ENCODE measurements at regions not wholly inside any gene's neighbourhood (a gene's known extent, or its start where the extent isn't known, plus 50 kb on each side); places are given as distances from the start of the nearest gene placed in this dataset.
"Not testable (repeated sequence)": the region's sequence is repeated elsewhere in the genome, so short reads cannot be mapped to it uniquely, and the experiment has no call there.

- Histone ChIP-seq H3K4me1 (no peaks in the 10 kb centered on the region), H3K27me3 (replicated peaks in 1 of 7) (no peaks in the 10 kb centered on the region), H3K9me3 (peaks cover 0 to 11% (median 1%) of the 10 kb centered on the region in 8 donors), H3K4me3 (no peak overlapping the region), H3K36me3 (no peaks in the 10 kb centered on the region), H3K27ac (peak overlapping the region in 1 of 8 donors; percentile 10)
- WGBS, 5 donors, result 37 to 56% (median 46%) methylated on average over 5 of the region's 5 CpGs
- intact Hi-C loops (cut with DNase I; ENCODE audit: low total_unique reads), result no loop called here
- TF ChIP-seq CTCF (IDR thresholded peaks at IDR 0.05 in 8 of 11, conservative IDR thresholded peaks at IDR 0.05 in 3 of 11), result no peak
- no peak for TF ChIP-seq POLR2AphosphoS5 (IDR thresholded peaks at IDR 0.05)
- TF ChIP-seq POLR2A (IDR thresholded peaks at IDR 0.05), result no peak
- no peak for DNase-seq
Measured at GRCh38 chr5:15285901-15286583, 213.9 kb upstream of the FBXL7 start.

GRCh38 chr5:15284706-15285105, 215.3 kb upstream of the FBXL7 start:
- intact Hi-C loops (cut with DNase I; ENCODE audit: low total_unique reads), result no loop called here
- no peaks in the 10 kb centered on the region for H3K4me1 ChIP-seq
- H3K9me3 ChIP-seq, result peaks cover 0 to 21% (median 9%) of the 10 kb centered on the region in 8 donors
- H3K36me3 ChIP-seq, result no peaks in the 10 kb centered on the region
- TF ChIP-seq POLR2AphosphoS5 (IDR thresholded peaks at IDR 0.05) (no peak), CTCF (IDR thresholded peaks at IDR 0.05 in 8 of 11, conservative IDR thresholded peaks at IDR 0.05 in 3 of 11) (no peak), POLR2A (IDR thresholded peaks at IDR 0.05) (no peak)
- H3K4me3 ChIP-seq, result no peak overlapping the region
- no peak overlapping the region for H3K27ac ChIP-seq
- no peaks in the 10 kb centered on the region for H3K27me3 ChIP-seq (replicated peaks in 1 of 7)
- DNase-seq, result no peak

- H3K4me3 ChIP-seq, result no peak overlapping the region
- no peaks in the 10 kb centered on the region for H3K27me3 ChIP-seq (replicated peaks in 1 of 7)
- no peak overlapping the region for H3K27ac ChIP-seq
- intact Hi-C loops (cut with DNase I; ENCODE audit: low total_unique reads), result no loop called here
- H3K36me3 ChIP-seq, result no peaks in the 10 kb centered on the region
- WGBS, 5 donors, result 55 to 81% (median 71%) methylated on average over 2 of the region's 2 CpGs
- H3K4me1 ChIP-seq, result no peaks in the 10 kb centered on the region
- no peak for DNase-seq
- peaks cover 0 to 29% (median 17%) of the 10 kb centered on the region in 8 donors for H3K9me3 ChIP-seq
- TF ChIP-seq CTCF (IDR thresholded peaks at IDR 0.05 in 8 of 11, conservative IDR thresholded peaks at IDR 0.05 in 3 of 11) (no peak), POLR2A (IDR thresholded peaks at IDR 0.05) (no peak), POLR2AphosphoS5 (IDR thresholded peaks at IDR 0.05) (no peak)
Measured at GRCh38 chr5:15283076-15283475, 216.9 kb upstream of the FBXL7 start.

GRCh38 chr5:15282611-15283010, 217.4 kb upstream of the FBXL7 start:
- Histone ChIP-seq H3K27me3 (replicated peaks in 1 of 7) (no peaks in the 10 kb centered on the region), H3K9me3 (peaks cover 0 to 29% (median 19%) of the 10 kb centered on the region in 8 donors), H3K27ac (no peak overlapping the region), H3K4me3 (no peak overlapping the region), H3K36me3 (no peaks in the 10 kb centered on the region), H3K4me1 (no peaks in the 10 kb centered on the region)
- WGBS, 5 donors, result 72 to 86% (median 83%) methylated on average over 2 of the region's 2 CpGs
- no peak for DNase-seq
- TF ChIP-seq POLR2A (IDR thresholded peaks at IDR 0.05), result no peak
- TF ChIP-seq CTCF (IDR thresholded peaks at IDR 0.05 in 8 of 11, conservative IDR thresholded peaks at IDR 0.05 in 3 of 11), result no peak
- intact Hi-C loops (cut with DNase I; ENCODE audit: low total_unique reads), result no loop called here

- H3K4me3 ChIP-seq; DNase-seq; H3K27me3 ChIP-seq (replicated peaks in 1 of 7); H3K36me3 ChIP-seq; intact Hi-C loops (cut with DNase I; ENCODE audit: low total_unique reads); H3K4me1 ChIP-seq; H3K27ac ChIP-seq: not testable (repeated sequence)
- WGBS, 5 donors, result 58 to 85% (median 66%) methylated on average over 2 to 9 of the region's 9 CpGs
- peaks cover 0 to 40% (median 1%) of the 10 kb centered on the region in 8 donors for H3K9me3 ChIP-seq
Measured at GRCh38 chr5:15271596-15271995, 228.4 kb upstream of the FBXL7 start.

All from spleen (tissue), 11 donors.